ENCODE measurements at regions not wholly inside any gene's neighbourhood (a gene's known extent, or its start where the extent isn't known, plus 50 kb on each side); places are given as distances from the start of the nearest gene placed in this dataset.

GRCh38 chr3:89948008-89948407 is 840.6 kb downstream of the EPHA3 start (continued):
- TF ChIP-seq ELK1 (IDR thresholded peaks at IDR 0.05; ENCODE audit: low read depth, low read length), result no peak

DNA sequence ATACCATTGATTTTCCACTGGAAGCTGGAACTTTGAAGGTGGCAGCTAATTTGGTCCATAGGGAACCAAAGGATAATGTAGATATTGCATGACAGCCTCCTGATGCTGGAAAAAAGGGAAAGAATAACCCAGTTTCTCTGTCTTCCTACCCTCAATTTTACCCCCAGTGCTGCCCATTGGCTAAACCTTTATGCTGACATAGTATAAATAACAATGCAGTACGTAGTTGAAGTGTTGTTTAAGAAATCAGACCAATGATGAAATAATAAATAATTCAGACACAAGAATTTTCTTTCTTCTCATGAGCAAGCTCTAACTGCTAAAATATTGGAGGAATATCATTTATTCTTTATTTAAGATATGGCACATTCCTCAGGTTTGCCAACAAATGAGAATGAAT is 843.4 kb downstream of the EPHA3 start:
- no peak for ATAC-seq
- no peaks in the 10 kb centered on the region for H3K9me3 ChIP-seq
- no peak overlapping the region for H3K4me3 ChIP-seq
- no peak for DNase-seq (ENCODE audit: low read depth in 1 of 2, low spot score in 1 of 2)
- no peaks in the 10 kb centered on the region for H3K4me1 ChIP-seq
- TF ChIP-seq HOXB5 (CRISPR knock-in tag; IDR thresholded peaks at IDR 0.05) (no peak), MAFK (IDR thresholded peaks at IDR 0.05; ENCODE audit: partially characterized antibody) (peak; percentile 54), JUN (IDR thresholded peaks at IDR 0.05) (no peak), BCL3 (IDR thresholded peaks at IDR 0.05) (no peak)
- H3K27ac ChIP-seq, result no peak overlapping the region
- no peak overlapping the region for H3K4me2 ChIP-seq
- ChIA-PET POLR2A (no interaction called here), CTCF (no interaction called here)
- FAIRE-seq, result no peak
- 0% methylated on average over 1 of the region's 1 CpG for WGBS (ENCODE audit: missing lambda C conversion rate)

- TF ChIP-seq ZC3H11A (IDR thresholded peaks at IDR 0.05), result no peak
- TF ChIP-seq BCL3 (IDR thresholded peaks at IDR 0.05), result no peak
- TF ChIP-seq EHMT2 (IDR thresholded peaks at IDR 0.05; ENCODE audit: low read depth), result no peak
- no peak for TF ChIP-seq KDM1A (IDR thresholded peaks at IDR 0.05; ENCODE audit: low read depth)
- no peak for TF ChIP-seq CHD2 (IDR thresholded peaks at IDR 0.05; ENCODE audit: low read length, partially characterized antibody)
- no peak for TF ChIP-seq MAFK (IDR thresholded peaks at IDR 0.05; ENCODE audit: partially characterized antibody)
- H3K9me3 ChIP-seq, result no peaks in the 10 kb centered on the region
- FAIRE-seq, result no peak
- CTCF ChIA-PET, result no interaction called here
- H3K4me2 ChIP-seq, result no peak overlapping the region
- no peak for DNase-seq (ENCODE audit: low read depth in 1 of 2, low spot score in 1 of 2)
- 26% methylated on average over 3 of the region's 3 CpGs for WGBS (ENCODE audit: missing lambda C conversion rate)
- POLR2A ChIA-PET, result no interaction called here
- no peak overlapping the region for H3K27ac ChIP-seq
- no peak overlapping the region for H3K4me3 ChIP-seq
- no peaks in the 10 kb centered on the region for H3K4me1 ChIP-seq
- ATAC-seq, result no peak
Measured at GRCh38 chr3:89954137-89954536, 846.7 kb downstream of the EPHA3 start.

DNA sequence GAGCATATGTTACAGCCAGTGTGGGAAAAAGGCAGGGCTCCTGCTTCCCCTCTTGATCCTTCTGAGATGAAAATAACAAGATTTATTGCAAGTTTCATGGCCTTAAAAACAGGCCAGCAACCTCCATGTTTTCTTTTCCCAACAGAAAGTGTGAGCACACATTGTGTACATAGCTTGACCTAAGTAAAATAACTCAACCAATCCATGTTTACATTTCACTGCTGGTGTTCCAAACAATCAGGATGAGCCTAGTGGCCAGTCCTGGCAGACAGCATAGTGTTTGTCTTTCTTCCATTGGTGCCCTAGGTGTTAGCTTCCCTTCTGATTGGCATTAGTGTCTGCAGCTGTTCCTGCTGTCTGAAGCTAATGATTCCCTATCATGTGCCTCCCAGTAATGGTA is 847.7 kb downstream of the EPHA3 start:
- H3K4me3 ChIP-seq, result no peak overlapping the region
- H3K4me2 ChIP-seq, result no peak overlapping the region
- CTCF ChIA-PET, result no interaction called here
- H3K27ac ChIP-seq, result no peak overlapping the region
- ATAC-seq, result no peak
- TF ChIP-seq RFX5 (IDR thresholded peaks at IDR 0.05), result no peak
- TF ChIP-seq, protein P1, sequence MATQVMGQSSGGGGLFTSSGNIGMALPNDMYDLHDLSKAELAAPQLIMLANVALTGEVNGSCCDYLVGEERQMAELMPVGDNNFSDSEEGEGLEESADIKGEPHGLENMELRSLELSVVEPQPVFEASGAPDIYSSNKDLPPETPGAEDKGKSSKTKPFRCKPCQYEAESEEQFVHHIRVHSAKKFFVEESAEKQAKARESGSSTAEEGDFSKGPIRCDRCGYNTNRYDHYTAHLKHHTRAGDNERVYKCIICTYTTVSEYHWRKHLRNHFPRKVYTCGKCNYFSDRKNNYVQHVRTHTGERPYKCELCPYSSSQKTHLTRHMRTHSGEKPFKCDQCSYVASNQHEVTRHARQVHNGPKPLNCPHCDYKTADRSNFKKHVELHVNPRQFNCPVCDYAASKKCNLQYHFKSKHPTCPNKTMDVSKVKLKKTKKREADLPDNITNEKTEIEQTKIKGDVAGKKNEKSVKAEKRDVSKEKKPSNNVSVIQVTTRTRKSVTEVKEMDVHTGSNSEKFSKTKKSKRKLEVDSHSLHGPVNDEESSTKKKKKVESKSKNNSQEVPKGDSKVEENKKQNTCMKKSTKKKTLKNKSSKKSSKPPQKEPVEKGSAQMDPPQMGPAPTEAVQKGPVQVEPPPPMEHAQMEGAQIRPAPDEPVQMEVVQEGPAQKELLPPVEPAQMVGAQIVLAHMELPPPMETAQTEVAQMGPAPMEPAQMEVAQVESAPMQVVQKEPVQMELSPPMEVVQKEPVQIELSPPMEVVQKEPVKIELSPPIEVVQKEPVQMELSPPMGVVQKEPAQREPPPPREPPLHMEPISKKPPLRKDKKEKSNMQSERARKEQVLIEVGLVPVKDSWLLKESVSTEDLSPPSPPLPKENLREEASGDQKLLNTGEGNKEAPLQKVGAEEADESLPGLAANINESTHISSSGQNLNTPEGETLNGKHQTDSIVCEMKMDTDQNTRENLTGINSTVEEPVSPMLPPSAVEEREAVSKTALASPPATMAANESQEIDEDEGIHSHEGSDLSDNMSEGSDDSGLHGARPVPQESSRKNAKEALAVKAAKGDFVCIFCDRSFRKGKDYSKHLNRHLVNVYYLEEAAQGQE (IDR thresholded peaks at IDR 0.05), result no peak
- H3K4me1 ChIP-seq, result no peaks in the 10 kb centered on the region
- no peaks in the 10 kb centered on the region for H3K9me3 ChIP-seq
- POLR2A ChIA-PET, result no interaction called here
- peak in 1 of 2 experiments; percentile 2 for DNase-seq (ENCODE audit: low read depth in 1 of 2, low spot score in 1 of 2)
- FAIRE-seq, result no peak
